Stimulated activated CD4-positive, alpha-beta T cell treated with anti-CD3 and anti-CD28 coated beads, Interleukin-2, amount 100 ng/mL, for 48 hours (primary cell): ENCODE measurements at regions not wholly inside any gene's neighbourhood (a gene's known extent, or its start where the extent isn't known, plus 50 kb on each side); places are given as distances from the start of the nearest gene placed in this dataset.
"Not testable (repeated sequence)": the region's sequence is repeated elsewhere in the genome, so short reads cannot be mapped to it uniquely, and the experiment has no call there.

Experiments used
- DNase-seq, 2 donors: peaks; one replicate each; pipeline ENCODE4 v3.0.0-alpha.2; 2020

DNA sequence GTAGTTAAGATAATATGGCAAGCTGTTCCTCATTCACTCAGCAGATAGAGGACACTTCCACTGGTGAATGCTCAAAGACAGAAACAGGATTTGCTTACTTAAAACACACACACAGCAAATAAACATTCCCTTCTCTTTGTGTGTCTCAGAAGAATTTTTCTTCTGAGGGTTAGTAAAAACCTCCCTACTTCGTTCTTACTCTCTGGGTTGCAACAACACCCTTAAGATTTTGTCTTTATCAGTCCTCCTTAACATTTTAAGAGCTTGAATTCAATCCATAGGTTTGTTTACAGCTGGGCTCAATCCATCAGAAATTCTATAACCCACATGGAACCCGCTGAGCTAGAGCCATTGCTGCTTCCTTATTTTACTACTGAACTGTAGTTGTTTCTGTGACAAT, 237.4 kb upstream of the PIK3R1 start:
- no peak for DNase-seq

DNA sequence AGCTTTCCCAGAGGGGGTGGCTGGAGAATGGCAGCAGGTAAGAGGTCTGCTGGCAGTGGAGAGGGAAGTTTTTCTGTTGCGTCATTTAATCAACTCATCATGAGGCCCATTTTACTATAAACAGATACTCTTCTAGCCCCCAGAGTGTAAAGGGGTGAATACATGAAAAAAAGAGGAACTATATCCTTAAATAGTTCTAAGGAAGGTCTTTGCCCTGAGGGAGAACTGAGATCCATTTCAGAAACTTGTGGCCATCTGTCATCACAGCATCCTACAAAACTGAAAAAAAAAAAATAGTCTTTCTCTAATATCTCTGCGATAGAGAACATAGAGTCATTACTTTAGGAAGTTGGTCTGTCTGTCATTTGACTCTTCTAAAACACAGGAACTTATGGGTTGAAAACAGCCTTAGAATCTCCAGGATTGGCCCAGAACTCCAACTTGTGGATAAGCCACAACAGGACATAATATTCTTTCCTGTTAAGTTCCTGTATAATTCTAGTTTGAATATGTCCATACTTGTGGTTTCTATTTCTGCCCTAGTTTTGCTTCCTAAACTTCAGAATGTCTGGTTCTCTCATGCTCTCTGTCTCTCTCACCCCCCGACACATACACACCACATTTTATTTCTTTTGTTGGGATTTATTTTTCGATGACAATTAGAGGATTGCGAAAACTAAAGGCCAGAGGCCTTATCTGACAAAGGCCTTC, 238.5 kb upstream of the PIK3R1 start:
- no peak for DNase-seq

DNA sequence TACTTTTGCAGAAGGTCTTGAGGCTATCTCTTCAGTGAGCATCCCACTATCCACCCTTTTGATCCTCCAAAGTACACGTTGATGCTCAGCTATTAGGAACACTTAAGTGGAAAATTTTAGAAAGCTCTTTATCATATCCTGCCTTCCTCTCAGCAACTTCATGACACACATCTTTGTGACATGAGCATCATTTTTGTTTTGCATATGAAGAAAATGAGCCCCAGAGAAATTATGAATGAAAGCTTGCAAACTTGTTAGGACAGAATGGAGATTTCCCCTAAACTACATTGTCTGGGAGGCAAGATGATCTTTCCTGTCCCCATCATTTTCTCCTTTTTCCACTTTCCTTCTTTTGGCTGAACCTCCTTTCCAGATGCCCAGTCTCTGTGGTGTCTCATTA, 239.4 kb upstream of the PIK3R1 start:
- no peak for DNase-seq

DNA sequence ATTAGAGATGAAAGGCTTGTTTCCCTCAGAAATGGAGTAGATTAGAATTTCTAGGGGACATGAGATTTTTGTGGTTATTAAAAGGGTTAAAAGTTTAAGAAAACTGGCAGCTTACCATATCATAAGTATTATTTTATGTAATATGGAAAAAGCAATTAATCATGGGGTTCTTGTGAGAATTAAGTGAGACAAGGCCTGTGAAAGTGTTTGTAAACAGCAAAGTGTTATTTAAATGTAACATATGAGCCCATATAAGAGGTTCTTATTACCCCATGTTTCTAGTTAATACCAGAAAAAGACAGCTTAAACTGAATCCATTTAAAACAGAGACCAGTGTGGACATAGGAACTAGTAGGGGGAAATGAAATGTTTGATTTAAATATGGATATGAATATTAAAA, 241.1 kb upstream of the PIK3R1 start:
- no peak for DNase-seq

DNA sequence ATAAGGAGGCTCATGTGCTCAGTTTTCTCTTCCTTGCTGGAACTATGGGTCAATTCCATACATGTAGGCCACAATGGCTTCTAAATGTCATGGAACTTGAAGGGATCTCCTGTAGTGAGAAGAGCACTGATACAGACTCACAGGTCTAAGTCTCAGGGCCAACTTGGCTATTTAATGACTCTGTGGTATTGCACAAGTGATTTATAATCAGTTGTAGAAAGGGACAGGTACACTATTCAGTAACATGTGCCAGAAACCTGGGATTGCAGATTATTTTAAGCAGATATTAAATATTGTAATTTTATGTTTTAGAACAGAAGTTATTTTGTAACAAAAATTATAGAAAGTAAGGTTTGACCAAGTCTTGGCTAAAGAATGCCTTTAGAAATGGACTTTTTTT, 241.5 kb upstream of the PIK3R1 start:
- DNase-seq = no peak

GRCh38 chr5:67971971-67972821, 243.4 kb upstream of the PIK3R1 start:
- DNase-seq = no peak

- DNase-seq = no peak
These were observed 244.2 kb upstream of the PIK3R1 start for GRCh38 chr5:67971223-67971830.

DNA sequence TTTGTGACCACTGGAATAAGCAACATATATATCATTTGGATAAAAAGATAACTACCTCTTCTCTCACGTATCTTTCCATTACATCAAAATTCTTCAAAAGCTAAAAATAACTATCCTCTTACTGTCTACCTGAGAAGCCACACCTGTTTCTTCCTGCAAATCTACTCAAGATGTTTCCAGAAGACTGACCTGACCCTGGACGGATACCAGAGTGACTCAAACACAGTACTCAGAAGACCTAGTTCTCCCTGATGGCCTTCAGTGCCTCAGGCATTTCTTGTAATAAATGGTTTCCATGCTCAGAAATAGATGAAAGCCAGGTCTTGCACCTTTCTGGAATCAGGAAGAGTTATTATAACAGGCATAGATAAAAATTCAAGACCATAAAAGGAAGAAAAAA, 245.9 kb upstream of the PIK3R1 start:
- no peak for DNase-seq

- DNase-seq = no peak
These were observed 246.4 kb upstream of the PIK3R1 start for GRCh38 chr5:67969176-67969575.

DNA sequence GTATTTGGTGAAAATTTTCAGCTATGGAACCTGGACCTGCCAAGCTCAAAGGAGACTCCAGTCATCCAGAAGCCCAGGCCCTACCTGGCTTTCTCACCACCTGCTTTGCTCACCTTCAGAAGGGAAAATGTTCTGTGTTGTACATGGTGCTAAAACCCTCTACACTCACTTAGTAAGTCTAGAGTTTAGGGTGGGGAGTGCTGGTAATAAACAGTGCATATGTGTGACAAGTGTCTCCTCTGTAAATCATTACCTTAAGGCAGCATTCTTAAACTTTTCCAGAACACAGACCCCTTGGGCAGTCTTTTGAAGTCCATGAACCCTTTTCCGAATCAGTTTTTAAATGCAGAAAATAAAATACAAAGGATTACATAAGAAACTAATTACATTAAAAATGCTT, 248.8 kb upstream of the PIK3R1 start:
- DNase-seq = no peak

- no peak for DNase-seq
These were observed 250.9 kb upstream of the PIK3R1 start for GRCh38 chr5:67964619-67965018.

DNA sequence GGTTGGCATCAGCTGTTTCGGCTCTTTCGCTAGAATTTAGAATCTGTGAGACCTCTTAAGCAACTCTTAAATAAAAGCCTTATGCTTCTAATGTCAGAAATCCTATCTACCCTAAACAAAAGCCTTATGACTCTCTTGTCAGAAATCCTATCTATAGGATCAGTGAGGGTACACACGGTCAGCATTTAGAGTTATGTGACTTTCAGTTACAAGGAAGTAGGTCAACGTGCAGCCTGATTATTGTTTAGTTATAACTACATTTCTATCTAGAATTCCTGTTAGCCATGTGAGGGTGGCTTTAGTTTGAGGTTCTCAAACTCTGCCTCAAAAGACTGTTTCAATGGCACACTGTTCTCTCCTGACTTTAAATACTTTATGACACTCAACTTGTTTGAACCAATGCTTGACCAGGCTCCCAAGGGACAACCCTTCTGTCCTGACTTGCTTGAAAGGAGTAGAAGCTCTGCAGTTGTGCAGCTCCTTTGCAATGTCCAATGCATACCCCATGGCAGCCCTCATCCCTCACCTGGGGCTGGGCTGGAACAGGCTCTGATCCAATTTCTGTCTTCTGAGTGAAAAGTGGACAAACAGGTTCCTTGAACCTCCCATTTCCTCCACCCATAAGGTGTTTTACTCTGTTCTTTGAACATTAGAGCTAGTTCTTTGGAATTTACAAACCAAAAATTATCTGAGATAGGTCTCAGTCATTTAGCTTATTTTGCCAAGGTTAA, 251.6 kb upstream of the PIK3R1 start:
- DNase-seq = no peak

DNA sequence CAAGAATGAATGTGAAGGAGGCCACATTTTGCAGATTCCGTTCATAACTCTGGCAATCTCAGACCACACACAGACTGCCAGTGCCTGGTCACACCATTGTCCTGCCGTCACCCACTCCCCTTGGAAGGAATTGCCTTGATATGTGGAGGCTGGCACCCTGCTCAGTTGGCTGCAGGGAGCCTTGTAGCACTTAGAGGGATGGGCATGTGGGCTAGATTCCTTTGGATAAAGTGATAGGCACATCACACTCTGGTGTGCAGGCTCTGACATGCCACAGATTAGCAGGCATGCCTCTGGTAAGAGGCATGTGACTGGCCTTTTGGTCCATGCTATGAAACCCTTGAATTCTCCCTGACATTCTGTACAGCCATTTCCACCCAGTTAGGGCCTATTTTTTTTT, 254.6 kb upstream of the PIK3R1 start:
- no peak for DNase-seq

DNA sequence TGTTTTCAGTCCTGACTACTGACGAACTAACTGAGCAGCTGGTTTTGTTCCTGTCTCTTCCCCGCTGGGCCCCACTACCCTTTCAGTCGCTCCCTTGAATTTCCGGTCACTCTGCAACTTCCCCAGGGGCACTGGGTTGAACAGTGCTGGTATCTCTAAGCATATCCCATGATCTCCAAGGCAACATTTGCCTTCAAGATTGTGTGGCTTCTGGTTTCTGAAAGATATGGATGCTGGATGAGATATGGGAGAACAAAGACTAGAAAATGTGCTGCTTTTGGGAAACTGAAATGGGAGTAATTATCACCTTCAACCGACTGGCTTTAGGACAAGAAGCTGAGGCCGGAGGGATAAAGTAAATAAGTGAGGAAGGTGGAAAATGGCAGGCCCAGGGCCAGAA, 258.2 kb upstream of the PIK3R1 start:
- DNase-seq = no peak

DNA sequence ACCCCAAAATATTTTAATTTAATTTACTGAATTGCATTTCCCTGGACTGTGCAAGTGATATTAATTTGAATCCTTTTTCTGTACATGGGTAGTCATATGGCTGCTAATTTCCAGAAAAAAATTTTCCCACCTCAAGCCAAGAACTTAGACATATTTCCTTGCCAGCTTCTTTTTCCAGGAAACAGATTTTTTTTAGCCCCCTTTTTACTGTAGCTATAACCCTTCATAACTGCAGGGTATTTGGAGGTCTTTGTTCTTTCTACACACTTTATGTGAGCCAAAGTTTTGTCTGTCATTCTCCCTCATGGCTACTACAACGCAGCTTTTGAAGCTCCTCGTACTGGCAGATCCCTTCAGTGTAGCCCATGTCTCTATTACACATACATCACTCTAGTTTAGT, 261.2 kb upstream of the PIK3R1 start:
- no peak for DNase-seq

DNA sequence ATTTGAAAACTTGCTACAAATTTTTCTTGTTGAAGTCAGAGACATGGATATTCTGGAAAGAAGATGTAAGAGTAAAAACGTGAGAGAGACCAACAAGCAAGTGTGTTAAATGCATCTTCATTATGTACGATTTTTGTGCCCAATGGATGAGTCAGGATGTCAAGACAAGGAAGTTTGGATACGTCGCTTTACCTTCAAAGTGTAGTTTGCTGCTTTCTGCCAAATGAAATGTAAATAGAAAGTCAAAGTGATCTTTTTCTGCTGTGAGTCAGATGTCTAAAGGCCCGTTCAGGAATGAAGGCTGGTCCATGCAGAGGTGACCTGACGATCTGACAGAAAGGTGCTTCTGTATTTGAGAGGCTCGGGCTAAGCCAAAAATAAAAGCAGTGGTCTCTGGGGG, 273.1 kb upstream of the PIK3R1 start:
- DNase-seq = no peak

GRCh38 chr5:67941614-67942401, 273.7 kb upstream of the PIK3R1 start:
- DNase-seq = no peak

GRCh38 chr5:67935908-67936566, 279.5 kb upstream of the PIK3R1 start:
- DNase-seq = no peak

- DNase-seq = no peak
These were observed 280.6 kb upstream of the PIK3R1 start for GRCh38 chr5:67934976-67935375.

GRCh38 chr5:67925511-67925910, 290.0 kb upstream of the PIK3R1 start:
- DNase-seq = no peak

- no peak for DNase-seq
These were observed 294.5 kb upstream of the PIK3R1 start for GRCh38 chr5:67921004-67921601.

DNA sequence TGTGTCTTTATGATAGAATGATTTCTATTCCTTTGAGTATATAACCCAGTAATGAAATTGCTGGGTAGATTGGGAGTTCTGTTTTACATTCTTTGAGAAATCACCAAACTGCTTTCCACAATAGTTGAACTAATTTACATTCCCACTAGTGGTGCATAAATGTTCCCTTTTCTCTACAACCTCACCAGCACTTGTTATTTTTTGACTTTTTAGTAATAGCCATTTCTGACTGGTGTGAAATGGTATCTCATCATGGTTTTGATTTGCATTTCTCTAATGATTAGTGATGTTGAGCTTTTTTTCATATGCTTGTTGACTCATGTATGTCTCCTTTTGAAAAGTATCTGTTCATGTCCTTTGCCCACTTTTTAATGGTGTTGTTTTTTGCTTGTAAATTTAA, 296.0 kb upstream of the PIK3R1 start:
- DNase-seq = not testable (repeated sequence)
